NT2/D1 (cell line): ENCODE measurements at regions not wholly inside any gene's neighbourhood (a gene's known extent, or its start where the extent isn't known, plus 50 kb on each side); places are given as distances from the start of the nearest gene placed in this dataset.

ENCODE experiments used
- YY1 ChIP-seq: IDR thresholded peaks from 2 replicates; pipeline ENCODE4 v1.6.1; 2011; ENCODE audit not compliant: insufficient read length, insufficient read depth
- ZNF274 ChIP-seq: IDR thresholded peaks from 2 replicates; pipeline ENCODE4 v1.6.1; 2011; ENCODE audit warnings: mild to moderate bottlenecking, low read depth, low read length

- TF ChIP-seq YY1 (no peak), ZNF274 (no peak)
Observed at GRCh38 chr2:146950361-146950760, 894.5 kb upstream of the ACVR2A start.
